D721Med (cell line): ENCODE measurements at regions not wholly inside any gene's neighbourhood (a gene's known extent, or its start where the extent isn't known, plus 50 kb on each side); places are given as distances from the start of the nearest gene placed in this dataset.

Experiments used
- DNase-seq: peaks from one replicate; pipeline ENCODE4 v3.0.0; 2011; ENCODE audit warnings: low spot score; ENCODE audit not compliant: insufficient read length
- FAIRE-seq: peaks from 2 replicates; lab custom pipeline; 2011; peaks lifted over from hg19 to GRCh38; lab: Jason Lieb, UNC
- TF ChIP-seq, protein P1 (sequence below): IDR thresholded peaks from 2 replicates; pipeline ENCODE4 v1.5.1; 2012; ENCODE audit warnings: mild to moderate bottlenecking, control low read depth; ENCODE audit not compliant: insufficient read depth; ENCODE audit errors: missing control alignments

DNA sequence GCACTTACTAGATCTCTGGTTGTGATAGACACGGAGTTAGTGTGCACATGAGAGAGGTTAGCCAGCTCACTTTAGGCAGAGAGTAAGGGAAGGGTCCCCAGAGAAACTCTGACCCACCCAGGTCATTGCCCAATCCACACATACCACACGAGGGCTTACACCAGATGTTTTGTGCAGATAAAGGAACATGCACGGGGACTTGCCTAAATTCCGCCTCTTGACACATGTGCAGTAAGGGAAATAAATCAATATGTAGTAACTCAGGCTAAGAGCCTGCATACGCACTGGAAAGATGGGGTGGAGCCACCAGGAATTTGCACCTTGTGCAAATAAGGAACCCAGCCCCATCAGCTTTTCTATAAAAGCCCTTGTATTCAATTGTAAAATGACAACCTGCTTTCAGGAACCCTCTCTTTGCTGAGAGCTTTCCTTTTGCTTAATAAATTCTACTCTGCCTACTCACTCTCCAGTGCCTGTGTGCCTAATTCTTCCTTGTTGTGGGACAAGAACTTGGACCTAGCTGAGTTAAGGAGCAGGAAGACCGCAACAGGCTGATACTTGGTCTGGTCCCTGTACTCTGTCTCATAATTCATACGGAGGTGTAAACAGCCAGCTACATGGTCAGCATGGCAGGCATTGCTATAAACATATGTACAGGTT, 120.2 kb downstream of the EMP1 start:
- DNase-seq = no peak

DNA sequence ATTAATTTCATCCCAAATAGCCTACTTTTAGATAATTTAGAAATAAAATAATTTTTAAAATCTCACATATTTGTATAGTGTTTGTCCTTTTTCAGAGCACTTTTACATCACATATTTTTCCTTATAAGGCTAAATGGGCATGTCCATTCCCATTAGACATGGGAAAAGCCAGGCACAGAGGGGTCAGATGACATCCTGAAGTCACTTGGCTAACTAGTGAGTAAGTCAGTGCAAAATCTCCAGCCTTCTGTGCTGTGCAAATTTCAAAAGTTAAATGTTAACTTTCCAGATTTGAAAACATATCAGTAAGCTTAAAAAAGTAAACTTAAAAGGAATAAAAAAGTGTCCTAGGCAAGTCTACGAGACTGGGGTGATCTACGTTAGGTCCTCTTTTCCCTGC, 117.4 kb downstream of the EMP1 start:
- FAIRE-seq (no peak), DNase-seq (no peak)
- TF ChIP-seq, protein P1, sequence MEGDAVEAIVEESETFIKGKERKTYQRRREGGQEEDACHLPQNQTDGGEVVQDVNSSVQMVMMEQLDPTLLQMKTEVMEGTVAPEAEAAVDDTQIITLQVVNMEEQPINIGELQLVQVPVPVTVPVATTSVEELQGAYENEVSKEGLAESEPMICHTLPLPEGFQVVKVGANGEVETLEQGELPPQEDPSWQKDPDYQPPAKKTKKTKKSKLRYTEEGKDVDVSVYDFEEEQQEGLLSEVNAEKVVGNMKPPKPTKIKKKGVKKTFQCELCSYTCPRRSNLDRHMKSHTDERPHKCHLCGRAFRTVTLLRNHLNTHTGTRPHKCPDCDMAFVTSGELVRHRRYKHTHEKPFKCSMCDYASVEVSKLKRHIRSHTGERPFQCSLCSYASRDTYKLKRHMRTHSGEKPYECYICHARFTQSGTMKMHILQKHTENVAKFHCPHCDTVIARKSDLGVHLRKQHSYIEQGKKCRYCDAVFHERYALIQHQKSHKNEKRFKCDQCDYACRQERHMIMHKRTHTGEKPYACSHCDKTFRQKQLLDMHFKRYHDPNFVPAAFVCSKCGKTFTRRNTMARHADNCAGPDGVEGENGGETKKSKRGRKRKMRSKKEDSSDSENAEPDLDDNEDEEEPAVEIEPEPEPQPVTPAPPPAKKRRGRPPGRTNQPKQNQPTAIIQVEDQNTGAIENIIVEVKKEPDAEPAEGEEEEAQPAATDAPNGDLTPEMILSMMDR = no peak

More for the DNA sequence above, 120.2 kb downstream of the EMP1 start:
- FAIRE-seq = no peak
- TF ChIP-seq, protein P1 = no peak

DNA sequence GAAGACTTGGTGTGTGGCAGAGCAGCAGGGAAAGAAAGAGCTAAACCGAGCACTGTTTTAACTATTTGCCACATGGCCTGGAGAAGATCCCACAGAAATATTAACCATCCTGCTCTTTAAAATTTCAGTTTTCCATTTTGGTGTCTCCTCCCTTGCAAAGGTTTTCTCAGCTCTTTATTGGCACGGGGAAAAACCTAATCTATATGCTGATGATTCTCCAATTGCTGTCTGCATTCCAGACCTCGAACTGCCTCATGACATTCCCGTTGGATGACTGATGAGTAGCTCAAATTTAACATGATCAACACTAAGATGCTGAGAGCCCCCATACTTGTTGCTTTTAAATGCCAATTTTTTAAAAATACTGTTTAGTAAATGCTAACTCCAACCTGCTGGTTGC, 115.0 kb downstream of the EMP1 start:
- TF ChIP-seq, protein P1 = no peak
- DNase-seq (no peak), FAIRE-seq (no peak)

DNA sequence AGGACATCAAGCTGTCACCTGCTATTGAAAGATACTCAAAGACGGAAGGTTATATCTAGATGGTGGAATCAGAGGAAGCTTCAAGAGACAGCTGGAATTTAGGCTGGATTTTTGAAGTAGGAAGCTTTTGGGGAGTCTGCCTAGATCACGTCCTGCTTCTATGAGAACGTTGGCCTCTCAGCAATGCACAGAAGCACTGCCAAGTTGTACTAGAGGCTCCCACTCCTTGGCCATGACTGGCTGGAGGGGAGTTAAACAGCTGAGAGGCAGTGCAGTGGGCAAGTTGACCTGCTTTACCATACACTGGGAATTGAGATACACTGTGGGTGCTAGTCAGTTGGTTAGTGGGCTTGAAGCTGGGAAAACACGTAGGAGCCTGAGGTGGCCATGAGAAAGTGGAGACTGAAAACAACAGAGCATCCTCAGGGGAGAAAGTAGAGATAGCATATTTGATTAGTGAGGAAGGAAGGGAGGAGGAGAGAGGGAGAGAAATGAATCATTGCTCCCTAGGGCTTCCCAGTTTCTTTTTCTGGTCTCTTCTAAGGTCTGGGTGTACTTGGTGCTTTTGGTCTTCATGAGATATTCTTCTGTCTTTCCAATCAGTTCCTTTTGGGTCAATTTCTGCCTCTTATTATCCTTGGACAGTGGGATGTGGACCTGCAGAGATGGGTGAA, 110.8 kb downstream of the EMP1 start:
- TF ChIP-seq, protein P1 = no peak
- FAIRE-seq (no peak), DNase-seq (no peak)

DNA sequence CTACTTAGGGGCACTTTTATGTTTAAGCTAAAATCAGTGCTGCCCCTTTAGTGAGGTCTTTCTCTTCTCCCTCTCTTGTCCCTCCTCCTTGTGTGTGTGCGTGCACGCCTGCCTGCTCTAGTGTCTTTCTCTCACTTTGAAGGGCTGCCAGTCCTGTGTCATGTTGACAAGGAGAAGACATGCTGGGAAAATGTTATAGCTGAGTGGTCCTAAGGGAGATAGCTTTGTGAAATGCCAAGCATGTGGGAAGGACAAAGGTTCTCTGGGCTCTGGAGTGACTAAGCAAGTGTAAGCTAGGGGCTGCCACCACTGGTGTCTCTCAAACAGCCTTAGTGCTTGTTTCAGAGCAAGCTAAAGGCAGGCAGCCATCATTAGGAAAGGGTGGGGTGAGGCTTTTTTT, 108.4 kb downstream of the EMP1 start:
- FAIRE-seq = no peak
- no peak for DNase-seq

DNA sequence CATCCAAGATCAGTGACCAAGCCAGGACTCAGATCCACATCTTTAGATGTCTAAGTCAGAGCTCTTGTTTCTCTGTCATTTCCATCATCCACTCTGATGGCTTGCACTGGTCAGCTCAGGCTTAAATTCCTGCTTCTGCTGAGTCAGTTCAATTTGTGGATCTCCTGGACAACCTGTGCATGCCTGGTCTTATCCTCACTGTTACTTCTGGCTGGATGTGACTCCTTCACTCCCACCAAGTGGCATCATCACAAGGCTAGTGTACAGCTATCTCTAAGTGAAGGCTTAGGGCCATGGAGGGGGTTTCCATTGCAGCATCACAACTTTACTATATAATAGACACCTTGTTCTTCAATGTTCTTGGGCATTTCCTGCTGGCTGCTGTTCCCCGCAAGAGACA, 102.9 kb downstream of the EMP1 start:
- FAIRE-seq = no peak
- no peak for DNase-seq
- TF ChIP-seq, protein P1 = no peak

More for the DNA sequence above, 108.4 kb downstream of the EMP1 start:
- TF ChIP-seq, protein P1 = no peak

DNA sequence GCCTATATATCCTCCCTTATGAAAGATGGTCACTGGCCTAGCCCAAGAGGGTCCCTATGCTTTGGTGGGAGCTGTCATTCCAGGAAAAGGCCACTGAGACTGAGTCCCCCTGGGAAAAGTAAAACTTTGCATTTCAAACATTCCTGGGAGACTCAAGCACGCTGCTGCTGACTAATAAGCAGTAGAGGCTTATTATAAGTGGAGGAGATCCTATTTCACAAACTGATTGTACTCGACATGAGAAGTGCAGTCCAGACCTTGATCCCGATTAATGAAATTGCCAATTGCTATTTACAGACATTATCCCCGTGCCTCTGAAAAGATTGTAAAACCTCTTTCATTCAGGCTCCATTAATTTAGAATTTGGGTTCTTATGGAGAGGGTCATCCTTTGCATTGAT, 96.6 kb downstream of the EMP1 start:
- FAIRE-seq (no peak), DNase-seq (peak; percentile 29)
- TF ChIP-seq, protein P1 = no peak
